ENCODE measurements at regions not wholly inside any gene's neighbourhood (a gene's known extent, or its start where the extent isn't known, plus 50 kb on each side); places are given as distances from the start of the nearest gene placed in this dataset.
"Not testable (repeated sequence)": the region's sequence is repeated elsewhere in the genome, so short reads cannot be mapped to it uniquely, and the experiment has no call there.

DNA sequence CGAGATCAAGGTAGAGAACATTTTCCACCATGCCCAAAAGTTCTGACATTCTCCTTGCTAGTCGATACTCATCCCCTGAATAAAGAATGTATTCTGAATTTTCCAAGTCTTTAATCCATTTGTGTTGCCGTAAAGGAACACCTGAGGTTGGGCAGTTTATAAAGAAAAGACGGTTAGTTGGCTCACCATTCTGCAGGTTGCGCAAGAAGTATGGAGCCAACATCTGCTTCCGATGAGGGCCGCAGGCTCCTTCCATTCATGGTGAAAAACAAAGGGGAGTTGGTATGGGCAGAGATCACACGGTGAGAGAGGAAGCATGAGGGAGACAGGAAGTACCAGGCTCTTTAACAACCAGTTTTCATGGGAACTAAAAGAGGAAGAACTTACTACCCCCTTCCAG lies 121.2 kb downstream of the DCLK3 start:
- H3K4me3 ChIP-seq (ENCODE audit: low read length), result no peak overlapping the region
- no peak for DNase-seq (ENCODE audit: low read depth)
- no peak for TF ChIP-seq CTCF (IDR thresholded peaks at IDR 0.05; ENCODE audit: insufficient read depth, low read depth, low read length, missing control alignments)

- DNase-seq (ENCODE audit: low read depth), result peak; percentile 90
- no peak for TF ChIP-seq CTCF (IDR thresholded peaks at IDR 0.05; ENCODE audit: insufficient read depth, low read depth, low read length, missing control alignments)
- H3K4me3 ChIP-seq (ENCODE audit: low read length), result no peak overlapping the region
Measured at GRCh38 chr3:36635731-36636130, 128.6 kb downstream of the DCLK3 start.

GRCh38 chr3:36633897-36634296 lies 130.5 kb downstream of the DCLK3 start:
- DNase-seq (ENCODE audit: low read depth); H3K4me3 ChIP-seq (ENCODE audit: low read length): not testable (repeated sequence)

DNA sequence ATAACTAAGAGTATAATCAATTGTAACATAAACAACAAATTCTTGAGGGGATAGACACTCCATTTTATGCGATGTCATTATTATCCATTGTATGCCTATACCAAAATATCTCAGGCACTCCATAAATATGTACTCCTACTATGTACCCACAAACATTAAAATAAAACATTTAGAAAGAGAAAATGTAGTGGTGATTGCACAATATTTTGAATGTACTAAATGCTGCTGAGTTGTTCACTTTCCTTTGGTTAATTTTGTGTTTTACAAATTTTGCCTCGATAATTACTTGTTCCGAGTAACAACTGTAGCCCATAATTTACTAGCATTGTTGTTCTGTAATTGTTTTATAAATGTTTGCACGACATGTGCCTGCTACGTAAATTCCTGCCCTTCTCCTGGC lies 131.3 kb downstream of the DCLK3 start:
- no peak for DNase-seq (ENCODE audit: low read depth)
- no peak for TF ChIP-seq CTCF (IDR thresholded peaks at IDR 0.05; ENCODE audit: insufficient read depth, low read depth, low read length, missing control alignments)
- H3K4me3 ChIP-seq (ENCODE audit: low read length), result no peak overlapping the region

- no peak for TF ChIP-seq CTCF (IDR thresholded peaks at IDR 0.05; ENCODE audit: insufficient read depth, low read depth, low read length, missing control alignments)
- H3K4me3 ChIP-seq (ENCODE audit: low read length), result no peak overlapping the region
- no peak for DNase-seq (ENCODE audit: low read depth)
Measured at GRCh38 chr3:36631549-36631948, 132.8 kb downstream of the DCLK3 start.

DNA sequence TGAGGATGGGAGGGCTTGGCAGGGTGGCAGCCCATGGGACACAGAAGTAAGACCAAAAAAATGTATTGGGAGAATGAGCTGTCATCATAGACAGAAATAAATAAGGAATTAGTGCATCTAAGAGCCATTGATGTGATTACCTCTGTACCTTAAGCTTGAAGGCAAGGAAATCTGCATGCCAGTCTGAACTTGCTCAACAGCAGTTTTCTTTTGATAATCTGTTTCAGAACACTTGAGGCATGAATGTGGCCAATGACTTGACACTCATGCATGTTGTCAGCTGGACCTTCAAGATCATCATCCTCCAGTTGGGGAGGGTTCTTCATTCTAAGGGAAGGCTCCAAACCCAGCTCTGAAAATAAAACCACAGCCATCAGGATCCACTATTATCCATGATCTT lies 148.5 kb downstream of the DCLK3 start:
- TF ChIP-seq CTCF (IDR thresholded peaks at IDR 0.05; ENCODE audit: insufficient read depth, low read depth, low read length, missing control alignments), result no peak
- H3K4me3 ChIP-seq (ENCODE audit: low read length), result no peak overlapping the region
- DNase-seq (ENCODE audit: low read depth), result peak; percentile 60

- DNase-seq (ENCODE audit: low read depth), result no peak
- H3K4me3 ChIP-seq (ENCODE audit: low read length), result no peak overlapping the region
- TF ChIP-seq CTCF (IDR thresholded peaks at IDR 0.05; ENCODE audit: insufficient read depth, low read depth, low read length, missing control alignments), result no peak
Measured at GRCh38 chr3:36606871-36607765, 157.2 kb downstream of the DCLK3 start.
